HEK293 (cell line): ENCODE measurements at regions not wholly inside any gene's neighbourhood (a gene's known extent, or its start where the extent isn't known, plus 50 kb on each side); places are given as distances from the start of the nearest gene placed in this dataset.

Experiments
- CTCF ChIP-seq: fragments of 450-650 bp; formaldehyde crosslinking; IDR thresholded peaks from 2 replicates; pipeline ENCODE4 v1.5.1; 2016; ENCODE audit warnings: missing biosample characterization, missing genetic modification characterization
- ELK4 ChIP-seq: IDR thresholded peaks from 2 replicates; pipeline ENCODE4 v1.6.1; 2011; ENCODE audit warnings: mild to moderate bottlenecking, low read depth, low read length, borderline replicate concordance
- GLIS2 ChIP-seq: fragments of 450-650 bp; formaldehyde crosslinking; IDR thresholded peaks from 2 replicates; pipeline ENCODE4 v1.5.1; 2016; ENCODE audit warnings: missing biosample characterization, missing genetic modification characterization
- TSHZ1 ChIP-seq: fragments of 450-650 bp; formaldehyde crosslinking; IDR thresholded peaks from 2 replicates; pipeline ENCODE4 v1.5.1; 2016; ENCODE audit warnings: missing biosample characterization, missing genetic modification characterization, borderline replicate concordance
- ZFP41 ChIP-seq: fragments of 450-650 bp; formaldehyde crosslinking; IDR thresholded peaks from 2 replicates; pipeline ENCODE4 v1.5.1; 2016; ENCODE audit warnings: missing biosample characterization, missing genetic modification characterization, borderline replicate concordance
- ZNF114 ChIP-seq: fragments of 450-650 bp; formaldehyde crosslinking; IDR thresholded peaks from 2 replicates; pipeline ENCODE4 v1.5.0; 2017; ENCODE audit warnings: missing biosample characterization, missing genetic modification characterization
- ZNF132 ChIP-seq: fragments of 450-650 bp; formaldehyde crosslinking; IDR thresholded peaks from 2 replicates; pipeline ENCODE4 v1.5.1; 2017; ENCODE audit warnings: missing biosample characterization, missing genetic modification characterization, borderline replicate concordance
- ZNF211 ChIP-seq: fragments of 450-650 bp; formaldehyde crosslinking; IDR thresholded peaks from 2 replicates; pipeline ENCODE4 v1.5.1; 2016; ENCODE audit warnings: low read depth, missing biosample characterization, missing genetic modification characterization
- ZNF221 ChIP-seq: fragments of 450-650 bp; formaldehyde crosslinking; IDR thresholded peaks from 2 replicates; pipeline ENCODE4 v1.5.1; 2017; ENCODE audit warnings: missing biosample characterization, missing genetic modification characterization, borderline replicate concordance
- ZNF558 ChIP-seq: fragments of 450-650 bp; formaldehyde crosslinking; IDR thresholded peaks from 2 replicates; pipeline ENCODE4 v1.5.1; 2016; ENCODE audit warnings: missing biosample characterization, missing genetic modification characterization

GRCh38 chr15:91549581-91549980 is 303.9 kb upstream of the SLCO3A1 start:
- TF ChIP-seq CTCF (tag by site-specific recombination) (no peak), GLIS2 (no peak), ZFP41 (tag by site-specific recombination) (no peak), ZNF558 (tag by site-specific recombination) (no peak), ZNF132 (tag by site-specific recombination) (no peak), ZNF221 (no peak), ZNF114 (tag by site-specific recombination) (no peak), TSHZ1 (no peak), ZNF211 (tag by site-specific recombination) (no peak), ELK4 (no peak)
